ENCODE measurements at regions not wholly inside any gene's neighbourhood (a gene's known extent, or its start where the extent isn't known, plus 50 kb on each side); places are given as distances from the start of the nearest gene placed in this dataset.

GRCh38 chr13:74084375-74084935 is 49.7 kb downstream of the KLF12 start:
- no peak for DNase-seq

DNA sequence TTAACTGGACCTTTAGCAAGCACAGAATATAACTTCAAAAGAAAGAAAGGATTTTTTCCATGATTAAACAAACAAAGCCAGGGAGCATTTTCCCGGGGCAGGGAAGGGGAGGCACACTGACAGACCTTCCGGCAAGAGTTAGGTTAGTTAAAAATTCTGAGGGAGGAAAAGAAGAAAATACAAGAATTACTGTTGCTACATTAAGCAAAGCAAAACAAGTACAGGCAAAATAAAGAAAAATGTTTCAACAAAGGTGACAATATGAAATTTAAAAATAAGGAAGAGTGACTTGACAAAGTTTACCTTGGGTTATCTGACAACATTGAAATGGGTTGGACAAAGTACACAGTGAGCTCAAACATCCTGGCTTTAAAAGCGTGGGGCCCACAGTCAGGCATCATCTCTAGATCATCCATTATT is 51.5 kb downstream of the KLF12 start:
- no peak for DNase-seq

DNA sequence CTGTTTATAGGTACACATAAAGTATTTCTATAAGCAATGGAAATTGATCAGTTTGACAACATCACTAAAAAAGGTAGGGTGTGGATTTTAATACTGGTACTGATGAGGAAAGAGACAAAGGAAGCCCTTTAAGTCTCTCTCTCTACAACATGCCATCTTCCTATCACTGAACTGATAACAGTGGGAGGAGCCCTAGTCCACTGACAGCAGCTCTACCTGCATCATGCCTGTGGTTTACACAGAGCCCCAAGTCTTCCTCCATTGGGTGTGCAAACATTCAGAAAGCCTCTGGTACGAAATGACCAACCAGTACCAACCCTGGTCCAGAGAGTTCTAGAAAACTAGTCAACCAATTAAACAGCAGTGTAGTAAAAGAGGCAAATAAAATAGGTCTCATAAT is 53.4 kb downstream of the KLF12 start:
- DNase-seq: no peak

DNA sequence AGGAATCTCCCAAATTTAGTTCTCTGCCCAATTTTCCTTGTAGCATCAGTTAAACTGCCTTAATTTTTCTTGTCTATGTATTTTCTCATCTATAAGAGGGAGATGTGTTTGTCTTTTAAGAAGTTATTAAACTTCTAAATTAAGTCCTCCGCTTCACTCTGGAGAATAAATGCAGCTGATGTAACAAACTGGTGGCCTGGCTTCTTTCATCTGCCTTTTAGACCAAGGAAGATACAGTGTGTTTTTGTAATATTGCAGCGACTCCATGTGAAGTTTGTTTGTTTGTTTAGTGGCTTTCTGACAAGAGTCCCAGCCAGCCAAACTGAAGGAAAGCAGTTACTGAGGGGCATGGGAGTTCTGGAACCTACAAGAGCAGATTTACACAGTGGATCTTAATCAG is 56.4 kb downstream of the KLF12 start:
- DNase-seq: no peak

DNA sequence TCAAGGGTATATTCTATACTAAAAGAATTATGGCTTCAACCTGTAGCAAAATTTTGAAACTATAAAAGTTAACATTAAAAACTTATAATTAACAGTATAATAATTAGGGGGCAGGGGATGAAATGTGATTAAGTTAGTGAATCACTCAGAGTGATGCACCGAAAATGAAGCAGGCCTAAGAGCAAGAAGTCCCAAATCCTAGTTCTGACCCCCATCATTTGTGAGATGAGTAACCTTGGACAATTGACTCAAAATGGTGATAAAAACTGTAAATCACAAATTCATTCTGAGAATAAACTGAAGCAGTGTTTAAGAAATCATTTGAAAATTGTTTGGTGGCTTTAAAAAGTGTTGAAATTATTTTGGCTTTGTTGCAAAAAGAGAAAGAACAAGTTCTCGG is 56.8 kb downstream of the KLF12 start:
- no peak for DNase-seq

GRCh38 chr13:74074723-74075122 is 59.5 kb downstream of the KLF12 start:
- no peak for DNase-seq

DNA sequence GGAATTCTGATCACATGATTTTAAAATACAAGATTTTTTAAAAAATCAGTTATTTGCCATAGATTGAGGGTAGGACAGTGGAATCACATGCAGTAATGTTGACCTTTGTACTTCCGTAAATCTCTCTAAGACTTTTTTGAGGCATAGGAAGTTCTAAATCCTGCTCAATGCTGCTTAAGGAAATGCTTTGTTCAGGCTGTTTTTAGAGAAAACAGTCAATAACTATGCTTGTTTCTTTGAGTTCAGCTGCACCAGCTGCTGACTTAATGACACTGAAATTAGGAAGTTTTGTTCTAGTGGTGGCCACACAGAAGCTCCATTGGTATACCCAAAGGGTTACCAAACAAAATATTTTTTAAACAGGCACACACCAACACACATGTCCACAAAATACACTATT is 60.9 kb downstream of the KLF12 start:
- DNase-seq: no peak

GRCh38 chr13:74070513-74070912 is 63.7 kb downstream of the KLF12 start:
- DNase-seq: no peak

GRCh38 chr13:74070065-74070464 is 64.1 kb downstream of the KLF12 start:
- DNase-seq: peak; percentile 8 to 26

GRCh38 chr13:74068471-74068870 is 65.7 kb downstream of the KLF12 start:
- no peak for DNase-seq

- no peak for DNase-seq
Measured at GRCh38 chr13:74067818-74068217, 66.4 kb downstream of the KLF12 start.

DNA sequence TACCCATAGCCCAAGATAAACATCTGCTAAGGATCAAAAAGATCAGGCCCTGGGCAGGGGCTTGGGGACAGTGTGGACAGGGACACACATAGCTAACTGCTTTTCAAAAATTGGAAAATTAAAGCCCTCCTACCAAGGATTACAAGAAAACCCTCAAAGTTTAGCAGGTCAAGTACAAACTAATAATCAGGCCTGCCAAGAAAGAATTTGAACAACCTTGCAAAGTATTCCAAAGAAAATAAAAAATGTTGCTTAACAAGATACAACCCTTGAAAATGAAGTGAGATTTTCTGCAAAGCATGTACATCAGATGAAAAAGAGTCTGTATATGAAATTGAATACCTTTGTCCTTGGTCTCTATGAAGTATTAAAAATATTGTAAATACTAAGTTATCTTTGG is 67.3 kb downstream of the KLF12 start:
- DNase-seq: no peak

DNA sequence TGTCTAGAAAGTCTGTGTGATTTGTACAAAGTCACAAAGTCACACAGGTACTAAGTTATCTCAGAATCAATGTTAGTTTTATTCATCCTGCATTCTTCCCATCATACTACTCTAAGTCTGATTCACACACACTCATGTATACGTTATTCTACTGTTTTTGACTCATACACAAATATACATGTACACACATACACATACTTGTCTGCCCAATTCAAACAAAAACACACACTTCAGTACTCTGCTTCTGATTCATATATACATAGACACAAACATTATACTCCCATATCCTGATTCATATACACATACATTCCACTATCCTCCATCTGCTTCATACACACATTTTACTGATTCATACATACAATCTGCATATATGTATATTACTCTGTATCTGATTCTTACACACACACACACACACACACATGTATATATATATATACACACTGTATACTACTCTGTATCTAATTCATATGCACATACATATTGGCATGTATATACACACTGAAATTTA is 69.3 kb downstream of the KLF12 start:
- no peak for DNase-seq

DNA sequence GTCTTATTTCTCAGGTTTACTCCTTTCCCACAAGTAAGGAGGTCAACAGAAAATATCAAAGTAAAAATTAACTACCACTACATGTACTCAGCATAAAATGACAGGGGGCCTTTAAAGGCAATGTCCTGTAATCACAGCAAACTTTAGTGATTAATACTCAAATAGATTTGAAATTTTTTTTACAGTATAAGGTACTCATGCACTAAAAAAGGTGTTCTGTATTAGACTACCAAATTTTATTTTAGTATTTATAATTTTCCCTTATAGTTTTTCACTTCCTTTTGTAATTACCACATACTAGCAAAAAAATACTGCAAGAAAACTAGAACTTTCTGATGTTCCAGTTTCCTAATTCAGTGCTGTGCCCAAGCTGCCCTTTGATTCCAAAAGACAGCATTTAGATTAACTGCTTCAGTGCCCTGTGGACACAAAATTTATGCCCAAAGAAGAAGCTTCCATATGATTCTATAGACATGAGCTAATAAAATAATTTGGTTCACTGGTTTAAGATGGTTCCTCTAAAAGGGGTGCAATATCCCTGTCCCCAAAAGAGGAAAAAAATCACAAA is 70.6 kb downstream of the KLF12 start:
- no peak for DNase-seq

DNA sequence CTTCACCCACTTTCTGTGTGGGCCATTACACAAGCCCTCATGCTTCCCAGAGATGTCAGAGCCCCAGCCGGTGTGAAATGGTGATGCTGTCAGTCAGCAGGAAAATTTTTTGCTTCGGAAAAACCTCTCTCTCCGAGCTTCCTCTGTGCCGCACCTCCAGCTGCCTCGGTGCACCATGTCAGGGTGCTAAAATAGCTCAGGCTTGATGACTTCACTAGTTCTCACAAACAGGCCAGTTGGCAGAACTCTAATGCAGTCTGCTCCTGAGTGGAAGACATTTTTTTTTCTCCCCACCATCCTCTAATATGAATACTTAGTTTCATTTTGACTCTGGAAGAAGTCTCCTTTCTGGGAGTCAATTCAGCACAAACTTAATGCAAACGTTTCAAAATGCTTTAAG is 71.3 kb downstream of the KLF12 start:
- no peak for DNase-seq

GRCh38 chr13:74061926-74062595 is 72.1 kb downstream of the KLF12 start:
- no peak for DNase-seq

GRCh38 chr13:74056801-74057542 is 77.2 kb downstream of the KLF12 start:
- no peak for DNase-seq

DNA sequence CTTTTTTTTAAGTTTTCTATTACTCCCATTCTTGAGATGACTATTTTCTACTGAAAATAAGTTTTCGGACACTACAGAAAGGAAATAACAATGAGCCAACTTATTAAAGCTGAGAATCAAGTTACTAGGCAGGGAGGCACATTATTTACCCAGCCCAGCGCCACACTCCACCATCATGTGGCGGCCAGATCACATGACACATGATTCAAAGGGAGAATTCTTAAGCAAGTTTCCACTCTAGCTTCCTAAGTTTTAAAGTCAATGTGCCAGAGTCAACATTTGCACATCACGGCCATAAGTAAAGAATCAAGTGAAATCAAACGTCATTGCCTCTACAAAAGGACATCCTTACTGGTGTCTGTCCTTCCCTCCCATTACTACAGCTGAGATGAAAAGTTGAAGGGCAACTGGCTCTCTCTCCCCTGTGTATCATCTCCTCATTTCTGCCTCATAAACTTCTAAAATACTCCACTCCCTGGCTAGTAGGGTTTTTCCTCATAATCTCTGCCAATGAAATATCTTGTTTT is 81.7 kb downstream of the KLF12 start:
- DNase-seq: no peak

DNA sequence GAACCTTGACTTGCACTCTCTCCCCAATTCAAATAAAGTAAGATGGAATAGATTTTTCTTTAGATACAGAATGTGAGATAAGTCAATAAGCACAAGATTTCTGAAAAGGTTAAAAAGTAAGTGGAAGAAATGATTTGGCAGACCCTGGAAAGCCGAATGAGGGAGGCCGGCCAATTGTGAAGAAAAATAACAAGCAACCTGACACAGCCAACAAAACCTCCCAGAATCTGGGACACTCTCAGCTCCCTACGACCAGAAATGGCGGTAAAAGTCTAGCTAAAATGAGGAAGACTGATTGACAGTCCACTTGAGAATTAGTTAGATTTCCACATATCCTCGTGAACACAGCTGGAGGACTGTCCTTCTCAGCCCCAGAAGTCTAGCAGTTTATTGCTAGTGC is 85.4 kb downstream of the KLF12 start:
- DNase-seq: no peak

DNA sequence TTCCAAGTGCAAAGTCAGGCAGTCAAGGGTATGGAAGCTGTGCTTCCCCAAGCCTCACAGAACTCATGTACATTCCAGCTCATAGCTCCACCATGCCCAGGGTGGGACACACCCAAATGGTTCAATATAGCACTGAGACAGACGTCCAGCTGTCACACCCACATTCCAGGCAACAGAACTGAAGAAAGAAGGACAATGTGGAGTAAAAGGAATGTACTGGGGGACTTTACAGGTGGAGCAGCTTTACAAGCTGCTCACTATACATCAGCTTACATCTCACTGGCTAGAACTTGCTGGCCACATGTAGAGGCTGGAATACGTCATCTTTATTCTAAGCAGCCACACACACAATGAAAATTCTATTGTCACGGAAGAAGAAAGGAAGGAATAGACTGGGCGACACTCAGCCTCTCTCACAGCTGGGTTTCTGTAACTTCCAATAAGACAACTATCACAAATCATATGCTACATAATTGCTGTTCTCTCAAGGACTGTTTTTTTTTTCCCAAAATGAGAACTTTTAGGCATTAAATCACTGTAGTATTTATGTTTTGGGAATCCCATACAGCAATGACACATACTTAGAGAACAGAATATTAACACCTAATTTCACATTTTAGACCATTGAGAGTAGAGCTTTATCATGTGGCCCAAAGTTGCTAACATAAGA is 86.1 kb downstream of the KLF12 start:
- no peak for DNase-seq

- no peak for DNase-seq
Measured at GRCh38 chr13:74046431-74046830, 87.8 kb downstream of the KLF12 start.

DNA sequence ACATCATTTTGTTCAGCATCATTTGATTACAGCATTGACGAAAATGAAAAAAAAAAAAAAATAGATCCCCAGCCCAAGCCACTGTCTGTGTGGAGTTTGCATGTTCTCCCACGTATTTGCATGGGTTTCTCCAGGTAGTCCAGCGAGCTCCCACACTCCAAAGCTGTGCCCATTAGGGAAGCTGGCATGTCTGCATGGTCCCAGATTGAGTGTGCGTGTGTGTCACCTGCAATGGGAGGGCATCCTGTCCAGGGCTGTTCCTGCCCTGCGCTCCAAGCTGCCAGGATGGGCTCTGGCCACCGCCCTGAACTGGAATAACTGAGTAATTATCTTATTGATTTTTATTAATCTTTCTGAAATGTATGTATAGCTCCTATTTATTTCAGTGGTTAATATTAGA is 88.6 kb downstream of the KLF12 start:
- DNase-seq: no peak

- DNase-seq: no peak
Measured at GRCh38 chr13:74043237-74043636, 91.0 kb downstream of the KLF12 start.

Data from Kasumi-1 (cell line).